ENCODE measurements at regions not wholly inside any gene's neighbourhood (a gene's known extent, or its start where the extent isn't known, plus 50 kb on each side); places are given as distances from the start of the nearest gene placed in this dataset.

GRCh38 chrX:35104626-35105025 is 162.0 kb downstream of the FAM47B start:
- TF ChIP-seq CTCF (IDR thresholded peaks at IDR 0.05) = no peak
- TF ChIP-seq POLR2A (IDR thresholded peaks at IDR 0.05) = no peak
